ENCODE measurements at regions not wholly inside any gene's neighbourhood (a gene's known extent, or its start where the extent isn't known, plus 50 kb on each side); places are given as distances from the start of the nearest gene placed in this dataset.
A peak's percentile ranks its signal among the peaks of the same experiment; 100 is the strongest.
"Not testable (repeated sequence)": the region's sequence is repeated elsewhere in the genome, so short reads cannot be mapped to it uniquely, and the experiment has no call there.

GRCh38 chr14:85074955-85075354, 455.0 kb upstream of the FLRT2 start:
- Histone ChIP-seq H2BK120ac (ENCODE audit: low read depth, low read length) (no peak overlapping the region), H3K4me3 (ENCODE audit: insufficient read depth in 1 of 2, low read depth in 1 of 2, low read length in 2 of 2) (no peak overlapping the region), H3K9me3 (ENCODE audit: control insufficient read depth, low read length) (no peaks in the 10 kb centered on the region), H3K14ac (ENCODE audit: low read length in 2 of 2) (no peak overlapping the region), H2AFZ (ENCODE audit: low read depth, low read length) (no peak overlapping the region), H3K36me3 (ENCODE audit: control insufficient read depth in 1 of 2, insufficient read depth in 2 of 2, low read depth in 1 of 2, low read length in 2 of 2) (no peaks in the 10 kb centered on the region), H4K8ac (ENCODE audit: low read length) (no peak overlapping the region), H2BK12ac (ENCODE audit: low read length in 2 of 2) (no peak overlapping the region), H3K79me1 (replicated peaks; ENCODE audit: low read length, poor library complexity, severe bottlenecking) (no peaks in the 10 kb centered on the region), H2BK15ac (ENCODE audit: low read depth, poor library complexity, severe bottlenecking) (no peak overlapping the region), H3K27me3 (ENCODE audit: control insufficient read depth in 1 of 2, insufficient read depth in 1 of 2, low read length in 2 of 2) (no peaks in the 10 kb centered on the region), H4K91ac (ENCODE audit: low read length) (no peak overlapping the region), H3K4me2 (ENCODE audit: low read length, poor library complexity, severe bottlenecking) (no peak overlapping the region), H3K4ac (ENCODE audit: low read depth in 1 of 2, low read length in 2 of 2) (no peak overlapping the region), H2AK5ac (ENCODE audit: low read length, severe bottlenecking) (no peak overlapping the region), H3K23ac (ENCODE audit: low read length in 2 of 2) (no peak overlapping the region), H3K27ac (ENCODE audit: low read length, poor library complexity, severe bottlenecking) (no peak overlapping the region), H3K9ac (ENCODE audit: low read length) (no peak overlapping the region), H3K18ac (ENCODE audit: low read depth in 1 of 2, low read length in 2 of 2) (no peak overlapping the region), H3K4me1 (ENCODE audit: control insufficient read depth, insufficient read depth, low read depth, low read length) (peaks cover 3% of the 10 kb centered on the region), H2BK5ac (ENCODE audit: low read depth, low read length, poor library complexity, severe bottlenecking) (no peak overlapping the region)
- DNase-seq, result no peak
- no CpG with 5 or more reads among the region's 1 CpG for WGBS

DNA sequence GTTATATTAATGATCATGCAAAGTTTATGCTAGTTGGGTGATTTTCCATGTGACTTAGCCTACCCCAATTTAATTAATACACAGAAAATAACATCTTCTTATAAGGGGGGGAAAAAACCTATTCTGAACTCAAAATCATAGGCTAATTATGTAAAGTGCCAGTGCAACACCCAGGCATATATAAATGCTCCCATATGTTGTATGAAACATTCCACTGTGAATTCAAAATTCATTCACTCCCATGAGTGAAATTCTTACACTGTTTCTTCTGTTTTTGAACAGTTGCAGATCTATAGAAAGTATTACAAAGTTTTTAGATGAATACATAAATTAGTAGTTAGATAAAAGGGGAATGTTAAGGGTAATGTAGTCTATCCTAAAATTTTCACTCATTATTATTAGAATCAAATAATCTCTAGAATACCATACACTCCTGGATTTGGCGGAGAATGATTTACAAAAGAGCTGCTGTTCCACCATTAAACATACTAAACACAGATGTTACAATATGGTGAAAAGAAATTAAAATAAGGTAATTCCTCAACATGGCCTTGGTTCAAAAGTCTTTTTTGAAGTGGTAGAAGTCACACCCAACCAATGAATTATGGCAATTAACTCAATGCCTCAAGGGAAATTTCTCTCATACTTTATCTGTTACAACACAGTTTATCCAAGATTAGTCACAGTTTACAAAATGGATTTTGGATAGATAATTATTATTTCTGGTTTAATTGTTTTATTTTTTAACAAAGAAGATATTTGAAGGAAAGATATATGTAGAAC, 454.1 kb upstream of the FLRT2 start:
- no peaks in the 10 kb centered on the region for H3K79me1 ChIP-seq (replicated peaks; ENCODE audit: low read length, poor library complexity, severe bottlenecking)
- no peaks in the 10 kb centered on the region for H3K9me3 ChIP-seq (ENCODE audit: control insufficient read depth, low read length)
- H2AK5ac ChIP-seq (ENCODE audit: low read length, severe bottlenecking), result no peak overlapping the region
- H3K27ac ChIP-seq (ENCODE audit: low read length, poor library complexity, severe bottlenecking), result no peak overlapping the region
- no peaks in the 10 kb centered on the region for H3K36me3 ChIP-seq (ENCODE audit: control insufficient read depth in 1 of 2, insufficient read depth in 2 of 2, low read depth in 1 of 2, low read length in 2 of 2)
- no peak overlapping the region for H4K8ac ChIP-seq (ENCODE audit: low read length)
- WGBS, result no CpG with 5 or more reads among the region's 1 CpG
- H2BK12ac ChIP-seq (ENCODE audit: low read length in 2 of 2), result no peak overlapping the region
- no peak overlapping the region for H2BK120ac ChIP-seq (ENCODE audit: low read depth, low read length)
- no peak overlapping the region for H2BK5ac ChIP-seq (ENCODE audit: low read depth, low read length, poor library complexity, severe bottlenecking)
- H3K18ac ChIP-seq (ENCODE audit: low read depth in 1 of 2, low read length in 2 of 2), result no peak overlapping the region
- H2AFZ ChIP-seq (ENCODE audit: low read depth, low read length), result no peak overlapping the region
- H2BK15ac ChIP-seq (ENCODE audit: low read depth, poor library complexity, severe bottlenecking), result no peak overlapping the region
- no peak overlapping the region for H4K91ac ChIP-seq (ENCODE audit: low read length)
- H3K4me2 ChIP-seq (ENCODE audit: low read length, poor library complexity, severe bottlenecking), result no peak overlapping the region
- peaks cover 3% of the 10 kb centered on the region for H3K4me1 ChIP-seq (ENCODE audit: control insufficient read depth, insufficient read depth, low read depth, low read length)
- no peak overlapping the region for H3K4ac ChIP-seq (ENCODE audit: low read depth in 1 of 2, low read length in 2 of 2)
- H3K9ac ChIP-seq (ENCODE audit: low read length), result no peak overlapping the region
- no peak overlapping the region for H3K23ac ChIP-seq (ENCODE audit: low read length in 2 of 2)
- H3K27me3 ChIP-seq (ENCODE audit: control insufficient read depth in 1 of 2, insufficient read depth in 1 of 2, low read length in 2 of 2), result no peaks in the 10 kb centered on the region
- DNase-seq, result no peak
- no peak overlapping the region for H3K14ac ChIP-seq (ENCODE audit: low read length in 2 of 2)
- H3K4me3 ChIP-seq (ENCODE audit: insufficient read depth in 1 of 2, low read depth in 1 of 2, low read length in 2 of 2), result no peak overlapping the region

DNA sequence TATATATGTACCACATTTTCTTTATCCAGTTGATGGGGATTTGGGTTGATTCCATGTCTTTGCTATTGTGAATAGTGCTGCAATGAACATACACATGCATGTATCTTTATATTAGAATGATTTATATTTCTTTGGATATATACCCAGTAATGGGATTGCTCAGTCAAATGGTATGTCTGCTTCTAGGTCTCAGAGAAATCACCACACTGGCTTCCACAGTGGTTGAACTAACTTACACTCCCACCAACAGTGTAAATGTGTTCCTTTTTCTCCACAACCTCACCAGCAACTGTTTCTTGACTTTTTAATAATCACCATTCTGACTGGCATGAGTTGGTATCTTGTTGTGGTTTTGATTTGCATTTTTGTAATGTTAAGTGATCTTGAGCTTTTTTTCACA, 452.2 kb upstream of the FLRT2 start:
- H3K36me3 ChIP-seq (ENCODE audit: control insufficient read depth in 1 of 2, insufficient read depth in 2 of 2, low read depth in 1 of 2, low read length in 2 of 2); H3K27ac ChIP-seq (ENCODE audit: low read length, poor library complexity, severe bottlenecking); H3K4me2 ChIP-seq (ENCODE audit: low read length, poor library complexity, severe bottlenecking); H3K4me3 ChIP-seq (ENCODE audit: insufficient read depth in 1 of 2, low read depth in 1 of 2, low read length in 2 of 2); H2BK5ac ChIP-seq (ENCODE audit: low read depth, low read length, poor library complexity, severe bottlenecking); H3K9ac ChIP-seq (ENCODE audit: low read length); H3K14ac ChIP-seq (ENCODE audit: low read length in 2 of 2); H2AFZ ChIP-seq (ENCODE audit: low read depth, low read length); H2BK12ac ChIP-seq (ENCODE audit: low read length in 2 of 2); H3K4ac ChIP-seq (ENCODE audit: low read depth in 1 of 2, low read length in 2 of 2); H3K27me3 ChIP-seq (ENCODE audit: control insufficient read depth in 1 of 2, insufficient read depth in 1 of 2, low read length in 2 of 2); H2AK5ac ChIP-seq (ENCODE audit: low read length, severe bottlenecking); H2BK15ac ChIP-seq (ENCODE audit: low read depth, poor library complexity, severe bottlenecking); H4K8ac ChIP-seq (ENCODE audit: low read length); H2BK120ac ChIP-seq (ENCODE audit: low read depth, low read length); H3K23ac ChIP-seq (ENCODE audit: low read length in 2 of 2); H3K79me1 ChIP-seq (replicated peaks; ENCODE audit: low read length, poor library complexity, severe bottlenecking); H3K9me3 ChIP-seq (ENCODE audit: control insufficient read depth, low read length); H3K18ac ChIP-seq (ENCODE audit: low read depth in 1 of 2, low read length in 2 of 2); H4K91ac ChIP-seq (ENCODE audit: low read length); H3K4me1 ChIP-seq (ENCODE audit: control insufficient read depth, insufficient read depth, low read depth, low read length): not testable (repeated sequence)
- DNase-seq, result peak; percentile 12

DNA sequence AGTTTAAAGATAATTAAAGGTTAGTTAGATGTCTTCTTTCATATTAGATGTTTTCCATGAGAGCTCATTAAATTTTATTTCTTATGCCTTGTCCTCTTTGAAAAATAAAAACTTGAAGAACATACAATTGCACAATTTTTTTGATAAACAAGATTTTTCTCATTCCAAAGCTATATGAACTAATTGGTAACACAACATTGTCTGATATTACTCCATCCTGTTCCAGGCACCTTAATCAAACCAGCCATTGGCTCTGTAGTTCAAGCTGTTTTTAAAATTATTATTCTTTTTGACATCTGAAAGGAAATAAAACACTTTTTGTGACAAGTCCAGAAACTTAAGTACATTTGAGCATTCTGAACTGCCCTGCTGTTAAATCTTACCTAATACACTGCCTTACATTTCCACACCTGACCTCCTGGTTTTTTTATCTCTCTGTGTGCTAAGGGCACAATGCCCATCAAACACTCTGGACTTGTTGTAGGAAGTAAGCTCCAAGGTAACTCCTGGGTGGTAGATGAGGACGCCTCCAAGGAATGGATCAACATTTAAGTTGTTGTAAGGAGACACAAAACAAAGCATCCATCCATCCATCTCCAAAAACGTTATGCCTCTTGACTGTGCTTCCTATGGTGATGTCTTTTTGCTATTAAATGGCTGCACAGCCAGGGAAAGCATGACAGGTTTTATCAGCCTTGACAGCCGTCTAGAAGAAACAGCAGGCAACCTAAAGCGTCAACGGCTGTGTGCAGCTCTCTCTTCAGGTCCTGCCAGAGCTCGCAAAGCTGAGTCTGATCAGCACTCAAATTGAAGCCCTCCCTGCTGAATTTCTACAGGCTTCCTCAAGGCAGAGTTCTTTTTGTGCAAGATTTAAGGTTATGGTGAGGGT, 449.9 kb upstream of the FLRT2 start:
- H3K4me3 ChIP-seq (ENCODE audit: insufficient read depth in 1 of 2, low read depth in 1 of 2, low read length in 2 of 2), result no peak overlapping the region
- H4K8ac ChIP-seq (ENCODE audit: low read length), result no peak overlapping the region

More for the DNA sequence above, 449.9 kb upstream of the FLRT2 start:
- Histone ChIP-seq H2BK120ac (ENCODE audit: low read depth, low read length) (no peak overlapping the region), H2AK5ac (ENCODE audit: low read length, severe bottlenecking) (no peak overlapping the region), H3K4me1 (ENCODE audit: control insufficient read depth, insufficient read depth, low read depth, low read length) (no peaks in the 10 kb centered on the region), H3K14ac (ENCODE audit: low read length in 2 of 2) (no peak overlapping the region), H2BK12ac (ENCODE audit: low read length in 2 of 2) (no peak overlapping the region), H3K36me3 (ENCODE audit: control insufficient read depth in 1 of 2, insufficient read depth in 2 of 2, low read depth in 1 of 2, low read length in 2 of 2) (no peaks in the 10 kb centered on the region), H2AFZ (ENCODE audit: low read depth, low read length) (no peak overlapping the region), H2BK15ac (ENCODE audit: low read depth, poor library complexity, severe bottlenecking) (no peak overlapping the region), H3K79me1 (replicated peaks; ENCODE audit: low read length, poor library complexity, severe bottlenecking) (no peaks in the 10 kb centered on the region), H3K23ac (ENCODE audit: low read length in 2 of 2) (no peak overlapping the region), H3K9me3 (ENCODE audit: control insufficient read depth, low read length) (no peaks in the 10 kb centered on the region), H3K4me2 (ENCODE audit: low read length, poor library complexity, severe bottlenecking) (no peak overlapping the region), H3K27ac (ENCODE audit: low read length, poor library complexity, severe bottlenecking) (no peak overlapping the region), H3K18ac (ENCODE audit: low read depth in 1 of 2, low read length in 2 of 2) (no peak overlapping the region), H3K9ac (ENCODE audit: low read length) (no peak overlapping the region), H2BK5ac (ENCODE audit: low read depth, low read length, poor library complexity, severe bottlenecking) (no peak overlapping the region), H3K4ac (ENCODE audit: low read depth in 1 of 2, low read length in 2 of 2) (no peak overlapping the region), H4K91ac (ENCODE audit: low read length) (no peak overlapping the region), H3K27me3 (ENCODE audit: control insufficient read depth in 1 of 2, insufficient read depth in 1 of 2, low read length in 2 of 2) (no peaks in the 10 kb centered on the region)
- WGBS, result 67% methylated on average over 5 of the region's 6 CpGs
- DNase-seq, result no peak
